IMR-90 (cell line): ENCODE measurements at regions not wholly inside any gene's neighbourhood (a gene's known extent, or its start where the extent isn't known, plus 50 kb on each side); places are given as distances from the start of the nearest gene placed in this dataset.

Source experiments
- ATAC-seq: fragments of 200-7000 bp; cut with Tn5 transposase; 2 replicates; pipeline ENCODE4 v1.9.1; 2020; ENCODE audit warnings: low read depth, mild to moderate bottlenecking, moderate library complexity
- BruUV-seq: library from RNA; stranded (reverse); fragments of 400-500 nt; replicated peaks from 2 replicates; lab custom pipeline; 2021; lab: Mats Ljungman, UMichigan
- CTCF ChIA-PET: fragments of 300-600 bp; formaldehyde crosslinking; extraction: SDS; loops from one replicate; lab custom pipeline; 2021; ENCODE audit warnings: antibody characterized with exemption; lab: Yijun Ruan, JAX
- POLR2A ChIA-PET: fragments of 300-600 bp; sonication (Branson Sonifier 250); formaldehyde crosslinking; loops from one replicate; lab custom pipeline; 2022; ENCODE audit warnings: antibody characterized with exemption; ENCODE audit not compliant: unreplicated experiment; lab: Charles Lee
- DNase-seq: peaks from one replicate; pipeline ENCODE4 v3.0.0; 2013
- H2AFZ ChIP-seq: replicated peaks from 2 replicates; pipeline ENCODE3; 2013; ENCODE audit warnings: low read length, mild to moderate bottlenecking; ENCODE audit not compliant: poor library complexity
- H2AK5ac ChIP-seq: 2 replicates; pipeline ENCODE4 v1.6.1; 2013; ENCODE audit warnings: low read depth, low read length, inconsistent platforms
- H2AK9ac ChIP-seq: replicated peaks from 2 replicates; pipeline ENCODE3; 2013; ENCODE audit warnings: mild to moderate bottlenecking, low read depth, low read length, moderate library complexity; ENCODE audit not compliant: poor library complexity
- H2BK120ac ChIP-seq: 2 replicates; pipeline ENCODE4 v1.6.1; 2013; ENCODE audit warnings: low read depth, low read length, inconsistent platforms
- H2BK15ac ChIP-seq: 3 replicates; pipeline ENCODE4 v1.6.1; 2013; ENCODE audit warnings: low read depth, low read length, inconsistent platforms
- H2BK20ac ChIP-seq: 2 replicates; pipeline ENCODE4 v1.6.1; 2013; ENCODE audit warnings: low read depth, mild to moderate bottlenecking, inconsistent platforms, low read length, moderate library complexity
- H2BK5ac ChIP-seq: 2 replicates; pipeline ENCODE4 v1.6.1; 2013; ENCODE audit warnings: mild to moderate bottlenecking, low read depth, low read length, inconsistent platforms; ENCODE audit not compliant: poor library complexity, severe bottlenecking
- H3K14ac ChIP-seq: replicated peaks from 2 replicates; pipeline ENCODE4 v1.6.1; 2013; ENCODE audit warnings: low read depth, low read length, inconsistent platforms
- H3K18ac ChIP-seq: 2 replicates; pipeline ENCODE4 v1.6.1; 2013; ENCODE audit warnings: low read depth, low read length, control low read depth
- H3K23ac ChIP-seq: 2 replicates; pipeline ENCODE4 v1.6.1; 2013; ENCODE audit warnings: low read depth, low read length, inconsistent platforms
- H3K27ac ChIP-seq: 2 replicates; pipeline ENCODE4 v1.5.1; 2013; ENCODE audit warnings: mild to moderate bottlenecking, control low read depth, low read length; ENCODE audit not compliant: insufficient read depth
- H3K27me3 ChIP-seq: 2 replicates; pipeline ENCODE4 v1.6.1; 2013; ENCODE audit warnings: low read length; ENCODE audit not compliant: control insufficient read depth, insufficient read depth
- H3K36me3 ChIP-seq: 2 replicates; pipeline ENCODE4 v1.6.1; 2013; ENCODE audit warnings: low read length, mixed read lengths; ENCODE audit not compliant: control insufficient read depth, insufficient read depth
- H3K4ac ChIP-seq: 2 replicates; pipeline ENCODE4 v1.6.1; 2013; ENCODE audit warnings: low read depth, low read length, inconsistent platforms
- H3K4me1 ChIP-seq: 2 replicates; pipeline ENCODE4 v1.6.1; 2013; ENCODE audit warnings: low read length, mixed read lengths; ENCODE audit not compliant: control insufficient read depth, insufficient read depth
- H3K4me2 ChIP-seq: 2 replicates; pipeline ENCODE4 v1.6.1; 2013; ENCODE audit warnings: low read depth, mild to moderate bottlenecking, control low read depth, low read length, moderate library complexity
- H3K4me3 ChIP-seq: 2 replicates; pipeline ENCODE4 v1.5.1; 2013; ENCODE audit warnings: low read depth, mild to moderate bottlenecking, control low read depth, low read length, moderate library complexity; ENCODE audit not compliant: insufficient read depth
- H3K56ac ChIP-seq: 2 replicates; pipeline ENCODE4 v1.6.1; 2013; ENCODE audit warnings: low read length, inconsistent platforms; ENCODE audit not compliant: insufficient read depth; ENCODE audit errors: extremely low read depth
- H3K79me1 ChIP-seq, 2 experiments: 2 replicates each; pipeline ENCODE4 v1.6.1; 2013; ENCODE audit warnings: low read length in 2 of 2, inconsistent platforms in 1 of 2, low read depth in 1 of 2
- H3K9ac ChIP-seq: 2 replicates; pipeline ENCODE4 v1.6.1; 2013; ENCODE audit warnings: low read depth, low read length, control low read depth
- H3K9me1 ChIP-seq: 2 replicates; pipeline ENCODE4 v1.6.1; 2013; ENCODE audit warnings: low read length, inconsistent platforms; ENCODE audit not compliant: insufficient read depth
- H3K9me3 ChIP-seq: 2 replicates; pipeline ENCODE4 v1.6.1; 2013; ENCODE audit warnings: low read length; ENCODE audit not compliant: control insufficient read depth, insufficient read depth
- H4K20me1 ChIP-seq: 2 replicates; pipeline ENCODE4 v1.6.1; 2013; ENCODE audit warnings: low read length, inconsistent platforms; ENCODE audit not compliant: insufficient read depth
- H4K5ac ChIP-seq: 2 replicates; pipeline ENCODE4 v1.6.1; 2013; ENCODE audit warnings: mild to moderate bottlenecking, low read depth, low read length, control low read depth
- H4K8ac ChIP-seq, 2 experiments: 2 replicates each; pipeline ENCODE4 v1.6.1; 2013; ENCODE audit warnings: low read depth in 2 of 2, low read length in 2 of 2, control low read depth in 1 of 2, inconsistent platforms in 1 of 2
- H4K91ac ChIP-seq: 2 replicates; pipeline ENCODE4 v1.6.1; 2013; ENCODE audit warnings: low read depth, low read length, inconsistent platforms; ENCODE audit not compliant: insufficient read depth
- CHD1 ChIP-seq: IDR thresholded peaks from 2 replicates; pipeline ENCODE4 v1.6.1; 2012; ENCODE audit warnings: low read depth, low read length, improper control_type of control experiment
- CTCF ChIP-seq: conservative IDR thresholded peaks from 2 replicates; pipeline ENCODE4 v1.5.1; 2012; ENCODE audit warnings: mild to moderate bottlenecking, low read depth, low read length, improper control_type of control experiment
- FOS ChIP-seq: fragments of 150-350 bp; IDR thresholded peaks from 2 replicates; pipeline ENCODE4 v1.6.1; 2016; ENCODE audit warnings: low read depth, low read length
- MXI1 ChIP-seq: IDR thresholded peaks from 2 replicates; pipeline ENCODE4 v1.6.1; 2012; ENCODE audit warnings: low read depth, mild to moderate bottlenecking, low read length, moderate library complexity, borderline replicate concordance
- NFE2L2 ChIP-seq: fragments of 150-350 bp; IDR thresholded peaks from 2 replicates; pipeline ENCODE4 v1.6.1; 2016; ENCODE audit warnings: low read depth, mild to moderate bottlenecking, low read length
- POLR2A ChIP-seq: IDR thresholded peaks from 2 replicates; pipeline ENCODE4 v1.6.1; 2012; ENCODE audit warnings: mild to moderate bottlenecking, low read depth, low read length
- RCOR1 ChIP-seq: IDR thresholded peaks from 2 replicates; pipeline ENCODE4 v1.6.1; 2012; ENCODE audit warnings: mild to moderate bottlenecking, low read length, improper control_type of control experiment; ENCODE audit not compliant: insufficient replicate concordance
- SMC3 ChIP-seq: fragments of 150-350 bp; IDR thresholded peaks from 2 replicates; pipeline ENCODE4 v1.6.1; 2016; ENCODE audit warnings: low read depth, mild to moderate bottlenecking, antibody characterized with exemption, low read length, moderate library complexity
- USF2 ChIP-seq: fragments of 150-350 bp; IDR thresholded peaks from 2 replicates; pipeline ENCODE4 v1.6.1; 2017; ENCODE audit warnings: mild to moderate bottlenecking, antibody characterized with exemption, low read length, low read depth
- WGBS, 2 experiments: methylation state at CpG; one replicate each; pipeline versions ENCODE4 v1.1.5 to v1.1.7; 2013; ENCODE audit warnings: missing lambda C conversion rate in 2 of 2; ENCODE audit not compliant: insufficient read length in 1 of 2; ENCODE audit errors: extremely low coverage in 2 of 2; 5-methylcytosine and 5-hydroxymethylcytosine counted together
- dilution Hi-C: fragments of 300-500 bp; cut with HindIII; formaldehyde crosslinking; loops from one replicate; pipeline ENCODE4 v1.14.3; 2018; ENCODE audit warnings: low sequenced_read_pairs; ENCODE audit not compliant: unreplicated experiment
- in situ Hi-C: fragments of 300-500 bp; cut with MboI; formaldehyde crosslinking; loops from 3 replicates; pipeline ENCODE4 v1.14.3; 2019; ENCODE audit warnings: low sequenced_read_pairs, inconsistent platforms, mixed read lengths
- intact Hi-C: fragments of 100-400 bp; cut with micrococcal nuclease; formaldehyde crosslinking; loops from 2 replicates; pipeline ENCODE4 v1.10.0; 2022
- TF ChIP-seq, protein P1 (sequence below): fragments of 150-350 bp; IDR thresholded peaks from 2 replicates; pipeline ENCODE4 v1.6.1; 2016; ENCODE audit warnings: low read depth, mild to moderate bottlenecking, low read length, moderate library complexity, borderline replicate concordance

DNA sequence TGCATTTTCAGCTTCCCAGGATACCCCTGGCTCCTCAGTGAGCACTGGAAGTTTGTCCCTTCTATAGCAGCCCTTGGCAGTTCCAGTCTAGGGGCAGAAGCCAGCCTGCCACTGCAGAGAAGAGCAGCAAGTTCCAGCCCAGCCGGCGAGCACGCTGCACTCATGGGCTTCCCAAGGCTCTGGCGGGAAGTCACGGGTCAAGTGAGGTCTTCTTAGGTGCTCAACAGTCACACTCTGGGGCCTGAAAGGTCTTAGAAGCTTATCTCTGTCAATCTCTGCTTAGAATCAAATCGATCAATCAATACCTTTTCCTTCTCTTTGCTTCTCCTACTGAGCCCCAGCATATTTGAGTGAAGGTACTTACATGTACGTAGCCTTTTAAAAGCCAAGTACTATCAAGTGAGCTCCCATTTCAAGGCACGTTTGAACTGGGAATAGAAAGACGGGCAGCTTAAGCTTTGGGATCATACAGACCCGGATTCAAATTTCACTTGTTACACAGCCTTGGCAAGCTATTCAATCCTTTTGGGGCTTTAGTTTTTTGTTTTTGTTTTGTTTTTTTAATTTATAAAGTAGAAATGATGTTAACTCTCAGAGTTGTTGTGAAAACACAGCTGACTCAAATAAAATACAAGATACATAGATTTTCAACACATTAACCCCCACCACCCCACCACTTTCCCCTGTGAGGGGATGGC lies 152.6 kb upstream of the KLF14 start:
- Histone ChIP-seq H3K79me1 (peaks cover 0 to 59% of the 10 kb centered on the region in 2 experiments; a peak in 3 of 4 replicates), H3K9ac (peak overlapping the region; percentile 5; the same call in 1 of the 2 replicates), H4K5ac (peak overlapping the region; percentile 80; the same call in 1 of the 2 replicates), H3K27me3 (no peaks in the 10 kb centered on the region), H2BK120ac (peak overlapping the region; percentile 33), H3K9me3 (no peaks in the 10 kb centered on the region), H2BK20ac (peak overlapping the region; percentile 50), H4K91ac (peak overlapping the region; percentile 41), H3K9me1 (peaks cover 34% of the 10 kb centered on the region), H3K14ac (peak overlapping the region; percentile 82), H3K4ac (peak overlapping the region; percentile 89), H2AK9ac (peak overlapping the region; percentile 5), H2AK5ac (peak overlapping the region; percentile 84), H3K23ac (peak overlapping the region; percentile 59), H2BK15ac (peak overlapping the region; percentile 9; the same call in 1 of the 3 replicates), H3K18ac (peak overlapping the region; percentile 63), H3K4me2 (peak overlapping the region; percentile 28; the same call in 1 of the 2 replicates), H3K27ac (peak overlapping the region; percentile 81), H3K56ac (peak overlapping the region; percentile 49), H4K8ac (peak overlapping the region; percentile 42 to 78), H4K20me1 (peaks cover 98% of the 10 kb centered on the region), H3K4me3 (no peak overlapping the region), H3K4me1 (peaks cover 47% of the 10 kb centered on the region), H2AFZ (no peak overlapping the region), H3K36me3 (peaks cover 74% of the 10 kb centered on the region), H2BK5ac (peak overlapping the region; percentile 89)
- ATAC-seq (no peak), DNase-seq (no peak)
- dilution Hi-C loops (no loop called here), intact Hi-C loops (no loop called here), in situ Hi-C loops (no loop called here)
- CTCF ChIA-PET: interaction anchor here (0.5 to 1.9 kb wide), 3 partner anchors 11 to 479 kb away, joined by 4 to 6 read pairs (median 4); no protein-coding TSS in a partner anchor
- POLR2A ChIA-PET: interaction anchor here (1.0 kb wide), 1 partner anchor 24 kb away, joined by 3 read pairs; no protein-coding TSS in a partner anchor
- no TSS peak for BruUV-seq
- WGBS, 2 experiments: 69% methylated on average over 7 of the region's 10 CpGs; no CpG with 5 or more reads in 1 of the 2 experiments
- TF ChIP-seq CTCF (no peak), FOS (no peak), SMC3 (no peak), CHD1 (no peak), POLR2A (no peak), NFE2L2 (no peak), USF2 (no peak), RCOR1 (no peak), MXI1 (no peak)
- TF ChIP-seq, protein P1, sequence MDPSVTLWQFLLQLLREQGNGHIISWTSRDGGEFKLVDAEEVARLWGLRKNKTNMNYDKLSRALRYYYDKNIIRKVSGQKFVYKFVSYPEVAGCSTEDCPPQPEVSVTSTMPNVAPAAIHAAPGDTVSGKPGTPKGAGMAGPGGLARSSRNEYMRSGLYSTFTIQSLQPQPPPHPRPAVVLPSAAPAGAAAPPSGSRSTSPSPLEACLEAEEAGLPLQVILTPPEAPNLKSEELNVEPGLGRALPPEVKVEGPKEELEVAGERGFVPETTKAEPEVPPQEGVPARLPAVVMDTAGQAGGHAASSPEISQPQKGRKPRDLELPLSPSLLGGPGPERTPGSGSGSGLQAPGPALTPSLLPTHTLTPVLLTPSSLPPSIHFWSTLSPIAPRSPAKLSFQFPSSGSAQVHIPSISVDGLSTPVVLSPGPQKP: no peak
